CD4-positive, alpha-beta T cell treated with Interleukin-10 for 1 hour (primary cell): ENCODE measurements at regions not wholly inside any gene's neighbourhood (a gene's known extent, or its start where the extent isn't known, plus 50 kb on each side); places are given as distances from the start of the nearest gene placed in this dataset.
"Not testable (repeated sequence)": the region's sequence is repeated elsewhere in the genome, so short reads cannot be mapped to it uniquely, and the experiment has no call there.

Source experiments
- DNase-seq: peaks from one replicate; pipeline ENCODE4 v3.0.0-alpha.2; 2020

DNA sequence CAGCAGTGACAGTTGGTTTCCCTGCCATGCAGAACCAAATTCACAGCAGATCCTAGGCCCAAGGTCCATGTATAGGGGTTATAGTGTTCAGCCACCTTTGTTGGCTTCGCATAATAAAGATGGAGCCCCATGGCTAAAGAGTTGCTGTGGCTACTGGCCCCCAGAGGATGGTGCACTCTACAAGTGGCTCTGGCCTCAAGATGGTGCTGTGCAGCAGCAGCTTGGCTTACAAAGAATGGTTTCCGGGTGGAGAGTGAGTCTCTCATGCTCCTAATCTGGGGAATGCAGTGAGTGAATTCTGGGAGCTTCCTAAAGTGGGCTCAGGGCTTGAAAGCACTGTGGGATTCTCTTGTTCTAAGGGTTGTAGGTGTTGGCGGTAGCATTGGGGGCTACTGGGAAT is 1199.7 kb downstream of the CNTNAP5 start:
- DNase-seq = no peak

DNA sequence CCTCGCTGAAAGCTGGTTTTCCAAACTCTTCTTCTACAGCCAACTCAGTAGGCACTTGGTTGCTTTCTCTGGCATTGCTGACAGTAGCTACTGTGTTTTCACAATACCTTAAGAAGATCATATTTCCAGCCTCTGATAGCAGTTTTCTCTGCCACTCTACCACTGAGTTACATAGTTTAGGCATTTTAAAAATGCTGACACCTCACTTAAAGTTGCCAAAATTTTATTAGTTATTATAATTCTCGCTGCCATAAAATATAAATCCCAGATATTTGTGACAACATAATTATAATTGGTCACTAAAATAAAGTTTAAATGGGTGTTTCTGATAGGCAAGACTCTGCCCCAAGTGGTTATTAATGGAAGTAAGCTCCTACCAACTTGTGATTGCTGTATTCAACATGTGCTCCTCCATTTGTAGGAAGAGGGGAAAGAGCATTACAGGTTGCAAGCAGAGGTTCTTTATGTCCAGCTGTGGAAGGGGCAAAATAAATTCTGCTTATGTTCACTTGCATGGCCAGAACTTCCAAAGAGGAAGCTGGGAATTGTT is 1202.8 kb downstream of the CNTNAP5 start:
- no peak for DNase-seq

DNA sequence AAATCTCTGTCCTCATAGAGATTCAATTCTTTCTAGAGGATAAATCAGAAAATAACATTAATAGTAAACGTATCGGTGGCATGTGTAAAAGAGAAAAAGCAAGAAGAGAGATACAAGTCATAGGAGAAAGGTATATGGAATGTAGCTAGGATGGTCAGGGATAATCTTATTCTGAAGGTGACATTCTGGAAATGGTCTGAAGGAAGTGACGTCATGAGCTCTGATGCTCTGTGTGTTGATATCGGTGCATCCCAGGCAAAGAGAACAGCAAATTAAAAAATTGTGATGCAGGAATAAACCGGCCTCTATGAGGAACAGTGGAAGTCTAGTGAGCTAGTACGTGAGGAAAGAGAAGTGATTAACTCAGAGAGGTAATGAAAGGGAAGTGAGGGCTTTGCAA is 1215.8 kb downstream of the CNTNAP5 start:
- DNase-seq = no peak

DNA sequence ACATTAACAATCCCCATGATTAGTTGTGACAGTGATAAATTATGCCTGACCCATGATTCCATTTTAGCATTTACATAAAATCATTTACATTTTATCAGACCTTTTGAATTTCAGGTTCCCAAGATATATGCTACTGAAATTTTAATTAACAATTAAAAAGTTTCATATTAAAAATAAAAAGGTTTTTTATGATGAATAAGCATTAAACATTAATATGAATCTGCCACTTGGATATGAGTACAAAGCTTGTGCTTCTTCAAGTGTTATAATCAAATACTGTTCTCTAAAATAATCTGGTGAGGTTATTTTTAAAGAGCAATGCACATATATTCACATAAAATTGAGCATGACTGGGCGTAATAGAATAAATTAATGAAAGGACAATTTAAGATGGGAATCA is 1218.0 kb downstream of the CNTNAP5 start:
- DNase-seq = no peak

DNA sequence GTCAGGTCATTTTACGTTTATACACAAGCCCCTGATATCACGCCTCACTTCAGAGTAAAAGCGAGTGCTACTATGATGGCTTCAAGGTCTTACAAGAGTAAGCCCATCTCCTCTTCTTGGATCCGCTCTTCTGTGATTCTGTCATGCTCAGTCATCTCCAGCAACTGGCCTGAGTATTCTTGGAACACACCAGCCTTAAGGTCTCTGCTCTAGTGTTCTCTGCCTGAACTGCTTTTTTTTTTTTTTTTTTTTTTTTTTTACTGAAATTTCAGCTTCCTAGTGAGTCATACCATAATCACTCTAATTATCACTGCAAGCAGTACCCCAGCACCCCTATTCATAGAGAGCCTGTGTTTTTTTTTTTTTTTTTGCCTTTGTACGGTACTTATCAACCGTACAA is 1228.9 kb downstream of the CNTNAP5 start:
- DNase-seq = no peak

DNA sequence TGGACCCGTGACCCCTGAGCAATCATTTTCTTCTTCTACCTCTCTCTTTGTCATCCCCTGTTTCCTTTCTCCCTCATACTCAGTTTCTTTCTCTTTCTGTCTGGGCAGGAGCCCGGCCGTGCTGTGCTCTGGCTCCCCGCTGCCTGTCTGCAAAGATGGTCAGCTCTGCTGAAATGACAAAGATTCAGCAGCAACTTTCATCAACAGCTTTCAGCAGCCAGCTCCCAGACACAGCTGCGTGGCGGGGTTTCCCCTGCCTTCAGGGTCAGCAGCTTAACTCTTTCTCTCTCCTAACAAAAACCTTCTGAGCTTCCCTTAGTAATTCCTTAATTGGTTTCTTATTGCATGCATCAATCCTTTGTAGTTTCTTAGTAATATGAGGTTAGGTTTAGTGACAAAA is 1234.4 kb downstream of the CNTNAP5 start:
- DNase-seq = no peak

DNA sequence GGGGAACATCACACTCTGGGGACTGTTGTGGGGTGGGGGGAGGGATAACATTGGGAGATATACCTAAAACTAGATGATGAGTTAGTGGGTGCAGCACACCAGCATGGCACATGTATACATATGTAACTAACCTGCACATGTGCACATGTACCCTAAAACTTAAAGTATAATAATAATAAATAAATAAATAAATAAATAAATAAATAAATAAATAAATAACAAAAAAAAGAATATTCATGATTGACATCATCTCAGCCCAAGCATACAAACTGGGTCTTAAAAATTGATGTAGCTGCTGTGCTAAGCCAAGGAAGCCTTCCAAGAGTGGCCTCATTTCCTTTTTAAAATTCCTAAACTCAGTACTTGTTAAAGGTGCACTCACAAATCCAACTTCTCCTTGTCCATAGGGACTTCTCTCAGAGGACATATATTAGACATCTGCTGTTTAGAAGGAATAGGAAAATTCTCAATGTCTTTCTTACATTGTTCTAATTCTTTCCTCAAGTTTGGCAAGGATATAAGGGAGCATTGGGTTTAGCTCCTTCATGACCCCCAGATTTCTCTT is 1235.4 kb downstream of the CNTNAP5 start:
- not testable (repeated sequence) for DNase-seq

DNA sequence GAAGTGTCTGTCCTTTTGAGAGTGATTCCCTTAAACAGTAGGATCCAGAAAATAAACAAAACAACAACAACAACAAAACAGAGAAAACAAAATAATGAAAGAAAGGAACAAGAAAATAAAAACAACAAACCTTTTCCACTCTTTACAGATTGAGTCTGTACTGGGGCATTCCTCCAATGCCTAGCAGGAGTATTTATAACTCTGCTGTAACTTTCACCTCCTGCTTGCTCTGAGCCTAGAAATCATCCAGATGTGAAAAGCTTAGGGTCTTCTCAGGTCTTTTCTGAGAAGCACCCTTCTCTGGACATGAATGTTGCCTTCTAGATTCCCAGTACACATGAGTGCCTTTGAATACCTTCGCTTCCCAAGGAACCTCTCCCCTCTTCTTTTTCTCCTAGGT is 1239.4 kb downstream of the CNTNAP5 start:
- no peak for DNase-seq

DNA sequence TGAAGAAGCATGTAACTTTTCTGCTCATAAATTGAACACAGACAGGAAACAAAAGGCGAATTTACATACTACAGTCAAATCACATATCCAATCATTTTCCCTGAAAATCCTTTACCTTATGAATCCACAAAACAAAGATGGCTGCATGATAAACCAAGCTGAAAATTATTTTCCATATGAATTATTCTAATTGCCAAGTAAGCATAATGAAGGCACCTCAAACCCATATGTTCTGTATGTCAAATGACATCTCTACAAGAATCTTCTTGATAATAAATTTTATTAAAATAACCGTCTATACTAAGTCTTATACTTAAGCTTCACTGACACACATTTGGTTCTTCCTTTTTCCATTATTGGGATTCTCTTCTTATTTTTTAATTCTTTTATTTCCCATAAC is 1242.6 kb downstream of the CNTNAP5 start:
- no peak for DNase-seq

DNA sequence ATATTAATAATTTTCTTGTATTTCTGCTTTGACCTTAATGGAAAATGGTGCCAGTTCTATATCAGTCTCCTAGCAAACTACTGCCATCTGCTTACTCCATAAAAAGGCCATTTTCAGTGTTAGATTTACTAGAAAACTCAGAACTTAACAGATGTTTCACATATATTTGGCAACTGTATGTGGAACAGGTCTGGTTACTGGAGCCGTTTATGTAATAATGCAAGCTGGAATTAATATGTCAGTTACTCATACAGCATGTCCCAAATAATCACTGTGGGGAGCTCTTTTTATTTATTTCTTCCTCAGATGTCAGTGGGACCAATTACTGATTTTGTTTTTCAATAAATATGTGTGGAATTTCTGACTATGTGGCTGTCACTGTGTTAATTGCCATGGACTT is 1247.6 kb downstream of the CNTNAP5 start:
- DNase-seq = no peak

DNA sequence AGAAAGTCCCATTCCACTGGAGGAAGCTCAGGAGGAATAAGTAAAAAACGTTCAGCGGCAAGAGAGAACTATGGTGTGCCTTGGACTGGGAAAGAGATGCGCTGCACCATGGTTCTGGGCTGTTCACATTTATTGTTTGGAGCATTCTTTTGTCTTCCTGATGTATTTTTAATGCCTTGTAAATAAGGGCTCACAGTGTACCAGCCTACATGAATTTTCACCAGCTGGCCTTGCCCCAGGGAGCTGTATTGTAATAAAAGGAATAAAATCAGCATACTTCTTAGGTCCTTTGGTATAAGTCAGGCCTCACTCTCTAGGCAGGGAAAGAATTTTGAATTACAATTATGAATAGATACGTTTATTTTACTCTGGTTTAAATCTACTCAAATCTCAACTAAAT is 1249.6 kb downstream of the CNTNAP5 start:
- no peak for DNase-seq

DNA sequence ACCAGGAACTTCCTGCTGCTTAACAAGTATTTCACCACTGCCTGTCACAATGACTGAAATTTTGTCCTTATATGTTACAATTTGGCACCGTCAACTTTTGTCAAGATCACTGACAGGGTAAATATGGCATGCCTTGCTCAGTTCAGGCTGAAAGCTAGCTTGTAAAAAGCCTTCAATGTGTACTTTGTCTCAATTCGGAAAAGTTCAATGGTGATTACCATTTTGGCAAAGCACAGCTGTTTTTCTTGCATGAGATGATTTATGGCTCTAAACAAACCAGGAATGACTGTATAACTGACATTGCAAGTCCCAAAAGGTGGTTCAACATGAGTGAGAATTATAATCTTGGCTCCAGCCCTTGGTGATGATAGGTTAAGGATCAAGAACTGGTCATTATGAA is 1255.2 kb downstream of the CNTNAP5 start:
- no peak for DNase-seq

DNA sequence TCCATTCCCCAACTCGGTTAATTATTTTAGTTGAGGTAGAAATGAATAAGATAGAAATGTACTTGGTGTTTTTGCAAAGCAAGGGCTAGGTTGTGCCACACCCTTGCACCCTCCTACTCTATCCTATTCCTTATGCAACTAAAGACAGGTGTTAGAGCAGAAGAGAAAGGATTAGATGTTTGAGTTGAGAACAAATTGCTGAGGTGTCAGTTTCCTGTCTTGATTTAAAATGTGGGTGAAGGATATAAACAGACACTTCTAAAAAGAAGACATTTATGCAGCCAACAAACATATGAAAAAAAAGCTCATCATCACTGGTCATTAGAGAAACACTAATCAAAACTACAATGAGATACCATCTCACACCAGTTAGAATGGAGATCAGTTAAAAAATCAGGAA is 1256.2 kb downstream of the CNTNAP5 start:
- no peak for DNase-seq

DNA sequence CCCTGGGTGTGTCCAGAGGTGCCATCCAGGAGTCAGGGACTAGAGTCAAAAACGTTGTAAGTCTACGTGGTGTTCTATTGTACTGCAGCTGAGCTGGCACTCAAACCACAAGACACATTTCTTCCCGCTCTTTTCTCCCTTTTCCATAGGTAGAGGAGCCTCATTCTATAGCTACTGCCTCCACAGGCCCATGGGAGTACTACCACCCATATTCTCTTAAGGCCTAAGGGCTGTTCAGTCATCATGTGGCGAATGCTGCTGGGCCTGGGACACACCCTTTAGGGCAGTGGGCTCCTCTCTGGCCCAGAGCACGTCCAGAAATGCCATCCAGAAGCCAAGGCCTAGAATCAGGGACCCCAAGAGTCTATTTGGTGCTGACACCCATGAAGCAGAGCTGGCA is 1271.7 kb downstream of the CNTNAP5 start:
- DNase-seq = no peak

DNA sequence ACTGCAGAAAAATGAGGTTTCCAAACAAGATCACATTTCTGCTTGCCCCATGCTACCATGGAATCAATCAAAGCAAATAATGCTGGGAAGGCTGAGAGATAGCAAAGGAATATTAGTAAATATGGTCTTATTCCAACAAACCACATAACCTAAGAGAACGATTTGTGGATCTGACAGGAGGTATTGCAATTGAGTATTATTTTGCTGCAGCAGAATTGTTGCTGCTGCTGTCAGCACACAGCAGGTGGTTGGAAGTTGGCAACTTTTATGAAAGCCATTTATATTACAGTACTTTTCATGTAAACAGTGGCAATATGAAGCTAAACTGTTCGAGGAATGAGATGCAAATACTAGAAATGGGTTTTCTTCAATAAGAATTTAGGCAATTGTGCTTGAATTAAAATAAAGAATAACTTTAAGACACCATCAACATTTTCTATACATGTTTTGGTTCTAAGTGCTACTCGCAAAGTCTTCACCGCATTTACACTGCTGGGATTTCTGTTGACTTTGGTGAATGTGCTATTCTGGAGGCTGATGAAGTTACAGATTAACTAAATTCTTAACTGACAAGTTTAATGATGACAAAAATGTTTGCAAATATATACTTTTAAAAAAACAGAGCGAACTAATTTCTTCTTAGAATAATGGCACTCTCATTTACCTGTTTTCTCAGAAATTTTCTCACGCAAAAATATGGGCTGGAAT is 1285.7 kb downstream of the CNTNAP5 start:
- no peak for DNase-seq

DNA sequence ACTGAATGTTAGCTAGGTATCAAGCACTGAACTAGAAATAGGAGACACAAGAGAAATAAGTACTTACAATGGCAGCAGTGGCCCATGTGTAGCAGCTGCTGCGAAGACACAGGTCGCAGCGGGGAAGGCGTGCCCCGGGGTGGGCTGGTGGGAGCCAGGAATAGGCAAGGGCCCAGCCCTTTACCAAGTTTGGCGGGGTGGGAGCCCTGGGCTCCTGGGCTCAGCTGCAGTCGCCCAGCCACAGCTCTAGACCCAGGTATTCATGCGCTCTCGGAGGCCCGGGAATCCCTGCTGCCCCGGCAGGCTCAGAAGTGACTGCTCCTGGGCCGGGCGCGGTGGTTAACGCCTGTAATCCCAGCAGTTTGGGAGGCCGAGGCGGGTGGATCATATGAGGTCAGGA is 1287.3 kb downstream of the CNTNAP5 start:
- DNase-seq = no peak

DNA sequence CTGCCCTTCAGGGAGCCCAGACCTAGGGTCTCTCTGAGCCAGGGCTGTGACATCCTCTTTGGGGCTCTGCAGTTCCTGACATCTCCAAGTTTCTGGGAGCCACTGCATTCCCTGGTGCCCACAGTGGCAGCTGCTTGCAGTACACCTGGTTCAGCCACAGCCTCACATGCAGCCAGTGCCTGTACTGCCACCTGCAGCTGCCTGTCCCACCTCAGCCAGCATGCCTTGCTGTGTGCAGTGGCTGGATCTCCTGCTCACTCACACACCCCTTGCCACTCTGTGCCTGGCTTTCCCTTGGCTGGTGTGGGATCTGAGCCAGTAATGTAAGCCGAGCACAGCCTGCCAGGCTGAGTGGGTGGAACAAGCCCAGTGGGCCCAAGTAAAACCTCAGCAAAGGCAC is 1288.7 kb downstream of the CNTNAP5 start:
- no peak for DNase-seq

DNA sequence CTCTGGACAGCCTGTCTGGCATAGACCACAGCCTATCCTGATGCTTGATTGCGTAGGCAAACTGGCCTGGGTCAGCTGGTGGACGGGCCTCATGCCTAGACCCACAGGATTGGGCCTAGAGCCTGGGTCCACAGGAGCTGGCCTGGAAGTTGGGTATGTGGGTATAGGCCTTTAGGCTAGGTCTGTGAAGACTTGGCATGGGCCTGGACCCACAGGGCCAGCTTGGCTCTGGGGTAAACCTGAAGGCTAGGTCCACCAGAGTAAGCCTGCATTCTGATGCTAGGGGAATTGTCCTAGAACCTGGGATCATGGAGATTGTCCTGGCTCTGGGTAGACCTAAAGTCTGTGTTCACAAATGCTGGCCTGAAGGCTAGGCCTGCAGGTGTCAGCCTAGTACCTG is 1293.7 kb downstream of the CNTNAP5 start:
- DNase-seq = no peak

DNA sequence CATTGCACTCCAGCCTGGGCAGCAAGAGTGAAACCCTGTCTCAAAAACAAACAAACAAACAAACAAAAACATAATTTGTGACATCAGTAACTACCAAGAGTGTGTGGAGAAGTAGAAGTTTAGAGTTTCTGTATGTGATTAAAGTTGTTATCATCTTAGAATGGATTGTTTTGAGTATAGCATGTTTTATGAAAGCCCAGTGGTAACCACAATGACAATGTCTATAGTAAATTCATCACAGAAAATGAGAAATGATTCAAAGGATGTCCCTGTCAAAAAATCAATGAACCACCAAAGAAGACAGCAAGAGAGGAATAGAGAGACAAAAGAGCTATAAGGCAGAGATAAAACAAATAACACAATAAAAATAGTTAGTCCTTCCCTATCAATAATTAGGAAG is 1299.2 kb downstream of the CNTNAP5 start:
- no peak for DNase-seq

DNA sequence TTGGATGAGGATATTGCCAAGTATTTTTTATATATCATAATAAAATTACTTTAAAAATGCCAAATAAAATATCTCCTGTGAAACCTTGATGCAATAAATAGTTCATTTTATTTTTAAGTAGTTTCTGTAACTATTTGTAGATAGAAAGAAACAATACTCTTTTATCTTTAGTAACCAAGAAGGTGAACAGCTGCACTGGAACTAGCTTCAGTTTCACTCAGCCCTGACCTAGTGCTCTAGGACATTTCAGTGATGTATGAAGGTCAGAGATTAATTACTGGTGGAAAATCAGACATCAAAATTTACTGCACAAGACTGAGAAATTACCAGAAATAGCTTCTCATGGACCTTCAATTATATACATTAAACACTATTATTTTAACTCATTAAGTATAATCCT is 1305.0 kb downstream of the CNTNAP5 start:
- DNase-seq = no peak

DNA sequence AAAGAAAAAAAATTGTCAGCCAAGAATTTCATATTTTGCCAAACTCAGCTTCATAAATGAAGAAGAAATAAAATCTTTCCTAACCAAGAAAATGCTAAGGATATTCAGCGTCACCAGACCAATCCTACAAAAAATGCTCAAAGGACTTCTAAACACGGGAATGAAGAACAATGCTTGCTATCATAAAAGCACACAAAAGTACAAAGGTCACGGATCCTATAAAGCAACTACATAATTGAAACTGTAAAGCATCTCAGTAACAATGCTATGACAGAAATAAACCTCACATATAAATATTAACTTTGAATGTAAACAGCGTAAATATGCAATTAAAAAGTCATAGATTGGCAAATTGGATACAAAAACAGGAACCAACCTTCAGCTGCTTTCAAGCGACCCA is 1314.6 kb upstream of the GYPC start:
- no peak for DNase-seq

DNA sequence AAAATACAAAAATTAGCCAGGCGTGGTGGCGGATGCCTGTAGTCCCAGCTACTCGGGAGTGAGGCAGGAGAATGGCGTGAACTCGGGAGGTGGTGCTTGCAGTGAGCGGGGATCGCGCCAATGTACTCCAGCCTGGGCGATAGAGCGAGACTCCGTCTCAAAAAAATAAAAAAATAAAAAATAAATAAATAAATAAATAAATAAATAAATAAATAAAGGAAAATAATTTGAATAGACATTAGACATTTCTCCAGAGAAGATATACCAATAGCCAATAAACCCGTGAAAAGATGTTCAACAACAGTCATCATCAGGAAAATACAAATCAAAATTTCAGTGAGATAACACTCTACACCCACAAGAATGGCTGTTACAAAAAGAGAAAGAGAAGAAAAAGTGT is 1302.4 kb upstream of the GYPC start:
- not testable (repeated sequence) for DNase-seq

DNA sequence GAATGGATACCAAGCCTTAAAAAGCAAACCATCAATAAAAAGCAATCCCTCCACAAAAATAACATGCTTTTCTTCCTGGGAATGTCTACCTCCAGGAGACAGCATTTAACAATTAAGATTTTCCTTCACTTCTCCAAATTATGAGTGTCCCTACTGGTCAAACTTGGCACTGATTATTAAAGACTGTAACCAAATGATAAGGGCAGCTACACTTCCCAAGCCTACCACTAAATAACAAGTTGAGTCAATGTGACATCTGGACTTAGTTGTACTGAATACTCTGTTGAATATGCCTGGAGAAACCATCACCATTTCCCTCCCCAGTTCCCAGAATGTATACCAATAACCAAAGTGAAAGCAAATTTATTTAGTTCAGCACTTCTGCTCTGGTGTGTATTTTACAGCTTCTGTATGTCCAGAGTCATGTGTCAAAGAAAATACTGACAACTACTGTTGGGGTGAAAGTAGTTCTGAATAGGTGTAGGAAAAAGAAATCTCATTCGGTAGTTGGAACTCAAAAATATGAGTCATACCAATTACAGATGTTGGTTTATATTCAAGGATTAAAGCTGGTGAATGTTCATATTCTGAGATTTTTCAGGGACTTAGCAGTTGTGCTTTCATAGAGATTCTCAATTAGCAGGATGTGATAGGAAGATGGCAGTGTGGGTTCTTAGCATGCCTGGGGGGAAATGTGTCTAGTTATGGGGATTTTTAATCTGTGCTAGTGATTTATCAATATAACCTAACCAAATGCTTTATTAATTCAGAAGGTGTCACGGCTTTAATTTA is 1291.6 kb upstream of the GYPC start:
- DNase-seq = no peak

DNA sequence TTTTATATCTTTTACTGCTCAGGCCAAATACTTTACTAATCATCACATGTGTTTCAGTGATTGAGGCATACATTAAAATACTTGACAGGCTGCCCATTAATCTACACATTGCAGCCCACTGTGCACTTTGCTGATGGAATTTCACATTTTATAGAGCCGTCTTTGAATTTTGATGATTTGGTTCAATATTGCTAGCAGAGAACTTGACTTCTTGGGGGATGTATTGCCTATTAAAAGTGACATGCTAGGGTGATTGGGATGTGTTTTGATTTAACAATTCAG is 1291.0 kb upstream of the GYPC start:
- no peak for DNase-seq
